HG03103 (cell line): ENCODE measurements at regions not wholly inside any gene's neighbourhood (a gene's known extent, or its start where the extent isn't known, plus 50 kb on each side); places are given as distances from the start of the nearest gene placed in this dataset.
"Not testable (repeated sequence)": the region's sequence is repeated elsewhere in the genome, so short reads cannot be mapped to it uniquely, and the experiment has no call there.

Experiments
- ATAC-seq: cut with Tn5 transposase; IDR thresholded peaks from one replicate; pipeline ENCODE4 v1.9.1; 2021; ENCODE audit warnings: low read depth; ENCODE audit not compliant: unreplicated experiment

DNA sequence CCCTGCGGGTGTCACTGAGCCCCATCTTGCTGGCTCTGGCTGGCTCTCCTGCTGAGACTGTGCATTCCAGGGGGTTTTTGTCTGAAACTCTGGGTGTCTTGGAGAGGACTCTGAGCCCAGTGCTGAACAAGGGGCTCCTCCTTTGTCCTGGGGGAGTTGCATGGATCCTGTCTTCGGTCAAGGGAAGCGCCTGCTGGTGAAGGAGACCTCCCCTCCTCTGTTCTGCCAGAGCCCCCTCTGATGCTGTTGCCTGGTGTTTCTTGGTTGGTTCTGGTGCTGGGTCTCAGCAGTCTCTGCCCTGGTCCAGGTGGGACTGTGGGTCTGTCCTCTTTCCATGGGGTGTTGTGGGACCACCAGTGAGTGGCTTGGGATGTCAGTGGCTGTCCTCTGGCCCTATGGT is 380.9 kb downstream of the TMEM121 start:
- ATAC-seq = no peak

DNA sequence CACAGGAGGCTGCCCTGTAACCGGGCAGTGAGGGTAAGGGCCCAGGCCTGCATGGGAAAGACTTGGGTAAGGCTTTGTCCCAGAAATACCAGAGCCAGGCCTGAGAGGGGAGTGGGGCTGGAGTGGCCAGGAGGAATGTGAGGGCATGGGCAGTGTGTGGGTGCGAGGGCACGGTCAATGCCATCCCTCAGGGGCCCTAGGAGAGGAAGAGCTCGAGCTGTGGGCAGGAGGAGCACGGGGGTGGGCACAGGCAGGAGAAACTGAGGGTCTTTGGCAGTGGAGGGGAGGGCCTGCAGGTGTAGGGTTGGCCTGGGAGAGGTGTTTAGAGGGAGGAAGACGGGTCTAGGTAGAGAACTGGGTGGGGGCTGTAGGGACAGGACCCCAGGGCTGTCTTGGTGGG is 381.6 kb downstream of the TMEM121 start:
- ATAC-seq = no peak

DNA sequence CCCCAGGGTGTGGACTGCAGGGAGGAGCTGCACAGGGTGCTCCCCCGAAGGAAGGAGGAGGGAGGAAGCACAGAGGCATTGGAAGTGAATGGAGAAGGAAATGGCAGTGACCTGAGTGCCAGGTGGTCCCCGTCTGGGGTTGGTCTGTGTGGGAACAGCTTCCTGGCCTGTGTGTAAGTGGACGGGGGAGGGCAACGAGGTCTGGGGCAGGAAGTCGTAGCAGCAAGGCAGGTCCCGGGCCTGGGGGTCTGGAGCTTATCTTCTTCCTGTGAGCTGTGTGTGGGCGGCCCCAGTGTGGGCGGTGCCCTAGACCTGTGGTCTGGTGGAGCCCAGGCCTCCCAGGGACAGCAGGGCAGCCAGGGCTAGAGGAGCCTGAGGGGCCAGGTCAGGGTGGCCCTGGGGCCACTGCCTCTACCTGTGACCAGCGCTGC is 382.1 kb downstream of the TMEM121 start:
- no peak for ATAC-seq

DNA sequence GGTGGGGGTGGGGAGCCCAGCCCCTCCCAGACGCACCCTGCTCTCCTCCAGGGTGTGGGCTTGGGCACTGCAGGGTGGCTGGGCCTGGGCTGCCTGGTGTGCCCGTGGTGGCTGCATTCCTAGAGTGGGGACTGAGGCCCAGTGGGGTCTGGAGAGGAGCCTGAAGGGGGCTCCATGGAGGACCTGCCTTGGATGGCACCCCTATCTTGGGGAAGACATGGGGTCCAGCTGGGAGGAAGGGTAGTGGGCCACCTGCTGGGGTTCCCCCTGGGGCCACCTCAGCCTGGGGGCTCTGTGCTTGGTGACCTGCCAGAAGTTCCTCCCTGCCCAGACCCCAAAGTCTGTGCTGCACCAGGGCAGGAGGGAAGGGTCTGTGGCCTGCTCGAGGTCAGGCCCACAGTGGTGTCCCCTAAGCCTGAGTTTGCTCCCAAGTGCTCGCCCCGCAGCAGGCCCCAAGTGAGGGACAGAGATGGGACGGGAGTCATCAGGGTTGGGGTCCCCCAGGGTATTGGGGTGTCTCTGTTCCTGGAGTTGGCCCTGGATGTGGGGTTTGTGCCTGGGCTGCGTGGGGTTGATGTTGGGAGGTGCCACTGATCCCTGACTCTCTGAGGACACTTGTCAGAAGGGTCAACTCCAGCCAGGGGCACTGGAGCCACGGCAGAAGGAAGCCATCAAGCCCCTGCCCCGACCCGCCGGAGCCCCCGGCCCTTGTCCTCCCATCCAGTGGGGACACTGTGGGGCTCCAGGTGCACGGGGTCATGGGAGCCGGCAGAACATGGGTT is 382.9 kb downstream of the TMEM121 start:
- no peak for ATAC-seq

- ATAC-seq = not testable (repeated sequence)
Measured at GRCh38 chr14:105909828-105910120, 383.4 kb downstream of the TMEM121 start.

DNA sequence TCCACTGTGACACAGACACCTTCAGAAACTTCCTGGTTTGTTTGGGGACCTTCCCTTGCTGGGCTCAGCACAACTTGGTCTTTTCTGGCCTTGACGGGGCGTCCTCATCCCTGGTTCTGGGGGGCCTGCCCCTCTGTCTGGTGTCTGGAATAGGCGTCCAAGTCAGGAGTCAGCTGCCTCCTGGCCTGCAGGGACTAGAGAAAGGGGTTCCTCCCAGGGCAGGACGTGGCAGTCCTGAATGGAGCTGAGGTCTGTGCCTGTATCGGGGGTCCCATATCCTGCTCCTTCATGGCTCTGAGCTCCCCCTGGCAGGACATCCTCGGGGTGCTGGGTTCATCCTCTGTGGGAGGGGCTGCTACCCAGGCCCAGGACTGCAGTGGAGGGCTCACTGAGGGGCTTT is 384.0 kb downstream of the TMEM121 start:
- ATAC-seq = no peak

DNA sequence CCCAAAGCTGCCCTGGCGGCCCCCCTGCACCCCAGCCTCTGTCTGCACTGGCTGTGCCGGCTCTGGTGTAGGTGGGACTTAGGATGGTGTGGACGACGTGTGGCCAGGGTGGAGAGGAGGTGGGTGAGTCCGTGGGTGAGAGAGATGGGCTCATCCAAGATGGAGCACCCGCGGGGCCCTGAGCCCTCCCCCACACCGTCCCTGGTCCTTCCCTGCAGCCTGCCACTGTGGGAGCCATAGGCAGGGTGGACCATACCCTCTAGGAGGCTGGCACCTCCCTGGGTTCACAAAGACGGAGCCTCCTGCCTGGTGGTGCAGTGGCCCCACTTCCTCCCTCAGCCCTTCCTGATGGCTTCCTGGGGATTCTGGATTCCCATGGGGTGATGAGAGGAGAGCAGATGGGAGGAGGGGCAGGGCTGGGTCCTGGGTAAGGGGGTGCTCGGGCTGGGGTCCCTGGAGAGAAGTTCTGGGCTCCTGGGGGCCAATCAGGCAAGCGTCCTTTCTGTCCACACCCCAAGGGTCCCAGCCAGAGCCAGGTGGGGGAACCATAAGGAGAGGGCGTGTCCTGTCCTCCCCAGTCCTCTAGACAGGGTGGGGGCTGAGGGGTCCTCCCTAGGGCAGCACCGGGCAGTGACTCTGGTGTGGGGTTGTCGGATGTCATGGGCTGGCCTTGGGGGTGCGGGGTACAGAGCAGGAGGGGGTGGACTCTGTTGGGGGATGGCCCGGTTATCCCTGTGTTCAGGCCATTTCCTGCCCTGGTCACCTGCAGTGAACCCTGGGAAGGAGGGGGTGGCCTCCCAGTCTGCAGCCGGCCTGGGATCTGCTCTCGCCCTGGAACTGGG is 384.8 kb downstream of the TMEM121 start:
- ATAC-seq = no peak

- ATAC-seq = not testable (repeated sequence)
Measured at GRCh38 chr14:105911848-105912292, 385.5 kb downstream of the TMEM121 start.

DNA sequence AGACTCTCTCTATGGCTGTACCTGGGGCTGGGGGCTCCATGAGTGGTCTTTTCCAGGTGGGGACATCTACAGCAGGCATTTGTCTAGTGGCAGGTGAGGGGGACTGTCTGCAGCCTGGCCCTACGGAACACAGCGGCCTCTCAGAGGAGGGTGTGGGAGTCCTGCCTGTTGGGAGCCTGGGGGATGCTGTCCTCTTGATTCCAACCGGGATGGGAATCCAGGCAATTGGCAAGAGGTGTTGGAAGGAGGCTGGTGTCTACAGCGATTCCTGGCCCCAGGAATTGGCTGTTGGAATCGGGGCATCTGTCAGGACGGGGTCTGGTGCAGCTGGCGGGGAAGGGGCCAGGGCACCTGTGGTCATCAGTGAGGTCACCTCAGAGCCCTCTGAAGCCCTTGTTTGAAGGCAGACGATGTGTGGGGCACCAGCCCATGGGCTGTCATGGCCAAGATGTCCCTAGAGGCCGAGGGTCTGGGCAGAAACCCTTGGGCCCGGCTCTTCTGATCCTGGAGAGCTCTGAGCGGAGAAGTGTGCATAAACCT is 386.3 kb downstream of the TMEM121 start:
- ATAC-seq = no peak

- no peak for ATAC-seq
Measured at GRCh38 chr14:105913221-105913620, 386.8 kb downstream of the TMEM121 start.

GRCh38 chr14:105913861-105914260 is 387.5 kb downstream of the TMEM121 start:
- no peak for ATAC-seq

GRCh38 chr14:105914281-105914680 is 387.9 kb downstream of the TMEM121 start:
- ATAC-seq = not testable (repeated sequence)

DNA sequence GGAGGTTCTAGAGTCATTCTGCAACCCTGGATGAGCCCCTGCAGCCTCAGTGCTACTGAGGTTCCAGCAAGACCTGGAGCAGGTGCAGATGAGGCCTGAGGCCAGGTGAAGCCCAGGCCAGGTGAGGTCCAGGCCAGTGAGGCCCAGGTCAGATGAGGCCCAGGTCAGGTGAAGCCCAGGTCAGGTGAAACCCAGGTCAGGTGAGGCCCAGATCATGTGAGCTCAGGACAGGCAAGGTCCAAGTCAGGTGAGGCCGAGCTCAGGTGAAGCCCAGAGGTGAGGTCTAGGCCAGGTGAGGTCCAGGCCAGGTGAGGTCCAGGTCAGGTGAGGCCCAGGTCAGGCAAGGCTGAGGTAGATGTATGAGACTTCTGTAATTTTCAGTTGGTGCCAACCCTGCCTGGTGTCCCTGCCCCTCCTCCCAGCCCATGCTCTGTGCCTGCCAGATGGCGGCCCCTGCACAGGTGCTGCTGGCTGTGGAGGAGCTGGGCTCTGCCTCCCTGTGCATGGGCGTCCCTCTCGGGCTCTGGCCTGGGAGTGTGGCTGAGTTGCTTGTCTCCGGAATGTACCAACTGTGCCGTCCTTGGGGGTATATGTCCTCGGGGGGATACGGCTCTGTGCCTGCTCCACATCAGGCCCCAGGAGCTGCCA is 388.5 kb downstream of the TMEM121 start:
- no peak for ATAC-seq

DNA sequence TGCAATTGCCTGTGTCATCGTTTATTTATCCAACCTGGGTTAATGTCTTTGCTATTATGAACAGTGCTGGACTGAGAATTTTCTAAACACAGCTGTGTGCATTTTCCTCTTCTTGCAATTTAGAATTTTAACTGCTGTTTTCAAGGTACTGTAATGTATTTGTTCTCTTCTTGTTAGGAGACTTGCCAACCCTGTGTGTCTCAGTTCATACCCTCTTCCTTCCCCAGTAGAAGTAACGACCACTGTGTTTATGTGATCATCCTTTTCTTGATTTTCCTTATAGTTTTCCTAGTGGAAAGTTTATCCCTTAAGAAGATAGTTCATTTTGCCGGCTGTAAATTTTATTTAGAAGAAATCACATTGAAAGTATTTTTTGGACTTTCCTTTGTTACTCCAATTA is 389.2 kb downstream of the TMEM121 start:
- ATAC-seq = not testable (repeated sequence)

DNA sequence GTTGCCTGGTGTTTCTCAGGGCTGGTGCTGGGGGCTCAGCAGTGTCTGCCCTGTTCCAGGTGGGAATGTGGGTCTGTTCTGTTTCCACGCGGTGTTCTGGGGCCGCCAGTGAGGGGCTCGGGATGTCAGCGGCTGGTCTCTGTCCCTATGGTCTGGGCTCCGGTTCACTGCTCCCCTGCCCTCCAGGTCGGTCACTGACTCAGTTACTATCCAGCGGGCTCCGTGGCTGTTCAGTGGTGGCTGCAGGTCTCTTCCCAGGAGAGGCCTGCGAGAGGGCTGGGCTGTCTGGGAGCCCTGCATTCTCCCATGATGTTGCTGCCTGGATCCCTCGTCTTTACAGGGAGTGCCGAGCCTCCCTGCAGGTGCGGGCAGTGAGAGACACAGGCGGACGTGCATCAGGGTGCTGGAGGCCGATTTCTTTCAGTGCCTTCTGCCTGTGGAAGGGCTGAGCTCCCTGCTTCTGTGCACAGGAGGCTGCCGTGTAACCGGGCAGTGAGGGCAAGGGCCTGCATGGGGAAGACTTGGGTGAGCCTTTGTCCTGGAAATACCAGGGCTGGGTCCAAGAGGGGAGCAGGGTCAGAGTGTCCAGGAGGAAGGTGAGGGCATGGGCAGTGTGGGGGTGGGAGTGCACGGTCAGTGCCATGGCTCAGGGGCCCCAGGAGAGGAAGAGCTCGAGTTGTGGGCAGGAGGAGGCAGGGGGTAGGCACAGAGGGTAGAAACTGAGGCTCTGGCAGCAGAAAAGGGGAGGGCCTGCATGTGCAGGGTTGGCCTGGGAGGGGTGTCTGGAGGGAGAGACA is 391.0 kb downstream of the TMEM121 start:
- ATAC-seq = not testable (repeated sequence)

DNA sequence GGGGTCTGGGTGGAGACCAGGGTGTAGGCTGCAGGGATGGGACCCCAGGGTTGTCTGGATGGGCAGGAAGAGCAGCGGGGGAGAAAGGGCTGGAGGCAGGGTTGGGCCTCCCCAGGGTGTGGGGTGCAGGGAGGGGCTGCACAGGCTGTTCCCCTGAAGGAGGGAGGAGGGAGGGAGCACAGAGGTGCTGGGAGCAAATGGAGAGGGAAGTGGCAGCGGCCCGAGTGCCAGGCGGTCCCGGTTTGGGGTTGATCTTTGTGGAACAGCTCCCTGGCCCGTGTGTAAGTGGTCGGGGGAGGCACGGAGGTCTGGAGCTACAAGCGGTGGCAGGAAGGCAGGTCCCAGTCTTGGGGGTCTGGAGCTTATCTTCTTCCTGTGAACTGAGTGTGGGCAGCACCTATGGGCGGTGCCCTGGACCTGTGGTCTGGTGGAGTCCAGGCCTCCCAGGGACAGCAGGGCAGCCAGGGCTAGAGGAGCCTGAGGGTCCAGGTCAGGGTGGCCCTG is 391.6 kb downstream of the TMEM121 start:
- ATAC-seq = no peak

- no peak for ATAC-seq
Measured at GRCh38 chr14:105918496-105919262, 392.3 kb downstream of the TMEM121 start.

DNA sequence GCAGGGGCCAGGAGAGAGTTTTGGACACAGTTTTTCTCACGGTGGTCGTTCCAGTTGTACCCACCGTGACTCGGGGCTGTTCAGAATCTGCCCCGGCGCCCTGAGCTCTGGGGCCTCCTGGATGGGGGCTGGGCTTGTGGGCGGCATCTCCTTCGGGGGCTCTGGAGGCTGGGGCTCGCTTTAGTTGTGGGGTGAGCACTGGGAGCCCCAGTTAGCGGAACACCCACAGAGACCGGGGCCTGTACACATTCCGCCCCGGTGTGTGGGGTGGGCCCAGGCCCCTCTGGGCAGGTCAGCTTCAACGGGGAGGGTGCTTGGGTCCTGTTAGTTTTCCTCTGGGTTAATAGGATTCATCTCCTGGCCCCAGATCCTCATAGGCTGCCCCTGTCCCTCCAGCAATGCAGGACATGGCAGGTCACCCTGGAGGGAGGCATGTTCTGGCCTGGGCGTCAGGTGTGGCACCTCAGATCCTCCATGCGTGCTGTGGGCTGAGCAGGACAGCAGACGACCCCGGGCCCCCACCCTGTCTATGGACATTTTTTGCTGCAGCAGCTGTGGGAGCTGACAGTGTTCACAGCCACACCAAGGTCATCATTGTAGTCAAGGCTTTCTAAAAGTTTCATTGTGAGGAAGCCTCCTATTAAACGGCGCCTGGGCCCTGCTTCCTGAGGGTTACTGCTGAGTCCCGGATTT is 393.2 kb downstream of the TMEM121 start:
- ATAC-seq = no peak
